Superior temporal gyrus (tissue), 1 donor: ENCODE measurements at regions not wholly inside any gene's neighbourhood (a gene's known extent, or its start where the extent isn't known, plus 50 kb on each side); places are given as distances from the start of the nearest gene placed in this dataset.

Source experiments
- DNase-seq: peaks from one replicate; pipeline ENCODE4 v3.0.0-alpha.2; 2016; ENCODE audit errors: extremely low spot score

GRCh38 chr5:124466011-124466410 lies 280.4 kb downstream of the ZNF608 start:
- DNase-seq = no peak

GRCh38 chr5:124463851-124464250 lies 282.6 kb downstream of the ZNF608 start:
- no peak for DNase-seq

GRCh38 chr5:124462751-124463150 lies 283.7 kb downstream of the ZNF608 start:
- DNase-seq = no peak

DNA sequence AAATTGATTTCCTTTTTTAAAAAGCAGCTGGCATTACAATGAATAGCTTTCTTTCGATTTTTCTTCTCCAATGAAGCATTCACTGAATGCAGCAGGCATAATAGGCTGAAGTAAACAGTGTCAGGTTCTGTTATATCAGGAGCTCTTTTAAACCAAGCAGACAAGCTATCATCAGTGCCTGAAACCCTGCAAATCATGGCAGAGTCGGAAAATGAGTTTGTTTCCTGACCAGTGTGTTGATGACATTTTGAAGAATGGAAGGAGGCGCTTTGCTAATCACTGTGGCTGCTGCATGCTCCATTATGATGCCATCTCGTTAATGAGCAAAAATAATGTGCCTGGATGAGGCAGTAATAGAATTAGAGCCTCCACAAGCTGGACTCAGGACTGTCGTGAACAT lies 284.5 kb downstream of the ZNF608 start:
- DNase-seq = peak; percentile 74

DNA sequence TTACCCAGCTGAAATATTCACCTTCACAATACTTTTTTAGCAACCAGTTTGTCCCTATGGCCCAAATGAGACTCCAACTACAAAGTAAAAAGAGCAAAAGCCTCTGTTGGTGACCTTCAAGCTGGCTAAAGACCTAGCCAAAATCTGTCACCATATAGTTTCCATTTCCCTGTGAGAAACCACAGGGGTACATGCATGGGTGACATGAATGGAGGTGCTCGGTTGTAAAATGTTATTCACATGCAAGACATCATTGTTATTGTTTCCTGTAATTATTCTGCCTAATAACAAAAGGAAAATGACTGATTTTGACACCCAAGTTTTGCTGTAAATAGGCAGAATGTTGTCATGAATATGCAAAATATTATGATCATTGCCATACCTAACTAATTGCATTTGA lies 285.3 kb downstream of the ZNF608 start:
- no peak for DNase-seq

GRCh38 chr5:124460642-124461041 lies 285.8 kb downstream of the ZNF608 start:
- DNase-seq = no peak

- no peak for DNase-seq
Observed at GRCh38 chr5:124459984-124460383, 286.5 kb downstream of the ZNF608 start.

DNA sequence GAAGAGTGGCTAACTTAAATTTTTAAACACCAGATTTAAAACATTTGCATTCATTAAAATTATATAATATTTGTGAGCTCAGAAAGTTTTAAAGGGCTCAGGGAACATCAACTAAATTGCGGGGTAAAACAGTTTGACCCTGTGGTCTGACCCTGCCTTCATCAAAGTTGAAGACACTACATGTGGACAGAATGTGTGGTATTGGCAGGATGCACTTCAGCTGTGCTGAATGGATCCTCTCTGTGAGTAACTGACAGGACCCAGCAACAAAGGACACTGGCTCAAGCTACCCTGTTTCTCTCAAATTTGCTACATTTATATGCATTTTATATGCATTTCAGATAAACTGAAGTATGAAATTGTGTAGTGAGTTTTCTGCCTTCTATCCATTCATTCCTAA lies 288.5 kb downstream of the ZNF608 start:
- DNase-seq = no peak

DNA sequence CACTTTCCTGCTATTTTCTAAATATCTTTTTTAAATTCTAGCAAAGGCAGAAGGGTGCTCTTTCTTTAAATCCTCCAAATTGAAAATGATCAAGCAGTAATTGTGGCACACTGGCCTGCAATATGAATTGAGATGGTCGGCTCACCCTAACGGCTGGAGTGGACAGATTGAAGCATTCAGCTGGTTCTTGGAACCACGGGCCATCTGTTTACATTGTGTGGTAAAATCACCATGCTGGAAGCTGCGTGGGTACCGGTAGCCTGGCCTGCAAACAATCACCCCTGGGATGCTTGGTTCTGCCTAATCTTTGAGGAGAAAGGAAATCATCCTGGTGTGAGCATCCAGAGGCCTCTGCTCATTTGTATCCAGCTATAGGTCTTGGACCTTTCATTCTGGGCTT lies 289.3 kb downstream of the ZNF608 start:
- DNase-seq = no peak

DNA sequence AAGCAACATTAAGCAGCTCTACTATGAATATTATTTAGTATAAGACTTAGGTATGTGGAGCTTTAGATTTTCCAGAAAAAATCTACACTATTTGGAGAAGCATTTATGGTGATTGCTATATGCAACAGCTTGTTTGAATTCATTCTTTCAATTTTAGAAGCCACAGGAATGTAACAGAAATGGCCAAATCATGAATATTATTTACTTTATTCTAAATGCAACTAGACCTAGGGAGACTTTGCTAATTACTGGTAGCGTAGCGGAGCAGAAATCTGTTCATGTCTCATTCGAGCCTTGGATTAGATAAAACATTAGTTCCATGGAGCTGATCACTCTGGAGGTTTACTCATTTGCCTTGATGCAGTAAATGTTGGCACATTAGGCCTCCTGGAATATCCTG lies 290.2 kb downstream of the ZNF608 start:
- no peak for DNase-seq

- DNase-seq = no peak
Observed at GRCh38 chr5:124454081-124454480, 292.4 kb downstream of the ZNF608 start.

- no peak for DNase-seq
Observed at GRCh38 chr5:124453221-124454051, 293.0 kb downstream of the ZNF608 start.

DNA sequence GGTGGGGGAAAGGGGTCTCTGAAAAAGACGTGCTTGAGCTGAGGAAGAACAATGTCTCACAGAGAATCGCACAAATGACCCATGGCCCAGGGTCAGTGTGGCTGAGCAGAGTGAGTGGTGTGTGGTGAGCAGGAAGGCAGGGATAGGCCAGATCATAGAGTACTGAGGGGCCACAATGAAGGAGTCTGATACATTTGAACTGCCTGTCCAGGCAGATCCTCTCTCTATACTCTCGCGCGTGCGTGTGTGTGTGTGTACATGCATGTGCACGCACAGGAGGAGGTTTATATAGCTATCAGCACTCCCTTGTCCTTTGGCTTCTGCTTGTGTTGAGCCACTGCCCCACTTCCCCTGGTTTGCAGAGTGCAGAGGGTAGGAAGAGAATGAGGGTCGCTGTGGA lies 294.0 kb downstream of the ZNF608 start:
- DNase-seq = no peak

GRCh38 chr5:124451721-124452383 lies 294.6 kb downstream of the ZNF608 start:
- peak; percentile 57 for DNase-seq

GRCh38 chr5:124446120-124446519 lies 300.3 kb downstream of the ZNF608 start:
- DNase-seq = peak; percentile 62

- DNase-seq = no peak
Observed at GRCh38 chr5:124445070-124445619, 301.3 kb downstream of the ZNF608 start.

GRCh38 chr5:124444147-124444775 lies 302.2 kb downstream of the ZNF608 start:
- DNase-seq = no peak

- no peak for DNase-seq
Observed at GRCh38 chr5:124440471-124440870, 306.0 kb downstream of the ZNF608 start.

GRCh38 chr5:124439609-124440008 lies 306.8 kb downstream of the ZNF608 start:
- peak; percentile 54 for DNase-seq

- peak; percentile 90 for DNase-seq
Observed at GRCh38 chr5:124438903-124439281, 307.5 kb downstream of the ZNF608 start.

DNA sequence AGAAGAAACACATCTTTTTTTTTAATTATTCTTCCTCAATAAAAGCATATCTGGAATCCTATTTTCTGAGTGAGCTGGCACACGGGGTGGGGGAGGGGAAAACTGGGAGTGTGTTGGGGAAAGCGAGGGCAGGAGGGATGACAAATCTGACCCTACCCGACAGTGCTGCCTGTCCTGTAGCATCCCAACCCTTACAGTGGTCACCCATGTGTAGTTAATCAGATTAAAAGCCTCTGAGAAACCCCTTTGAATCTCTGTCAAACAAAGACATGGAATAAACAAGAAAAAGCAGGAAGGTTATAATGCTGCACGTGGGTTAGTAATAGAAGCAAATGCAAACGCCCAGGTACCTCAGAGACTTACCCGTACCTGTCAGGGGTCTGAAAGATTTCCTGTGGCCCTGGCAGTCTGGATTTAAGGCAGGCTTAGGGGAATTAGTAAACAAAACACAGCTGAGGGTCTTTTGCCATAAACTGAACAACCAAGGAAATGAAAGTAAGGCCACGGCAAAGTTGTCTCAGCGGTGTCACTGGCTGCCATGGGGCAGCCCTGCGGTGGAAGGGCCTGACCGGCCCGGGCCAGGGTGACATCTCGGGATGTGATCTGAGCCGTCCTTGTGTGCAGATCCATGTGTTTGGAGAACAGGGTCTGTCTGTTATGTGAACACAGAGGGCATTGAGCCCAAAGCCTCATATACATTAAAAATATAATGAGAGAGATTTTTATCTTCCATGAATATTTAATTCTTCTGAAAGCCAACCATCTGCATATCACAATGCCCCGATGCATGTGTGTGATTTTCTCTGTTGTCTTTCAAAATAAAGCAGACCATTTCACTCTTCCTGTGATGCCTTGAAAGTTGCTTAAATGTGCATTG lies 308.2 kb downstream of the ZNF608 start:
- DNase-seq = peak; percentile 80

GRCh38 chr5:124436294-124436693 lies 310.1 kb downstream of the ZNF608 start:
- DNase-seq = no peak
